HG03571 (cell line): ENCODE measurements at regions not wholly inside any gene's neighbourhood (a gene's known extent, or its start where the extent isn't known, plus 50 kb on each side); places are given as distances from the start of the nearest gene placed in this dataset.
"Not testable (repeated sequence)": the region's sequence is repeated elsewhere in the genome, so short reads cannot be mapped to it uniquely, and the experiment has no call there.

Experiments used
- ATAC-seq: cut with Tn5 transposase; IDR thresholded peaks from one replicate; pipeline ENCODE4 v1.9.1; 2021; ENCODE audit not compliant: unreplicated experiment

- ATAC-seq = no peak
Observed at GRCh38 chr6:170067181-170067641, 223.7 kb downstream of the DLL1 start.

- no peak for ATAC-seq
Observed at GRCh38 chr6:170066679-170067078, 224.2 kb downstream of the DLL1 start.

- ATAC-seq = no peak
Observed at GRCh38 chr6:170063851-170064602, 226.9 kb downstream of the DLL1 start.

GRCh38 chr6:170063431-170063830, 227.4 kb downstream of the DLL1 start:
- no peak for ATAC-seq

- no peak for ATAC-seq
Observed at GRCh38 chr6:170062915-170063241, 228.0 kb downstream of the DLL1 start.

- no peak for ATAC-seq
Observed at GRCh38 chr6:170062209-170062914, 228.5 kb downstream of the DLL1 start.

- ATAC-seq = no peak
Observed at GRCh38 chr6:170058878-170059485, 231.9 kb downstream of the DLL1 start.

GRCh38 chr6:170057961-170058877, 232.7 kb downstream of the DLL1 start:
- ATAC-seq = no peak

- ATAC-seq = no peak
Observed at GRCh38 chr6:170057034-170057734, 233.7 kb downstream of the DLL1 start.

- ATAC-seq = no peak
Observed at GRCh38 chr6:170056278-170056711, 234.6 kb downstream of the DLL1 start.

GRCh38 chr6:170055797-170056196, 235.1 kb downstream of the DLL1 start:
- not testable (repeated sequence) for ATAC-seq

GRCh38 chr6:170053966-170054661, 236.8 kb downstream of the DLL1 start:
- ATAC-seq = no peak

- no peak for ATAC-seq
Observed at GRCh38 chr6:170052991-170053821, 237.7 kb downstream of the DLL1 start.

- ATAC-seq = no peak
Observed at GRCh38 chr6:170051229-170052172, 239.4 kb downstream of the DLL1 start.

- ATAC-seq = no peak
Observed at GRCh38 chr6:170050591-170051041, 240.3 kb downstream of the DLL1 start.

- ATAC-seq = no peak
Observed at GRCh38 chr6:170049641-170050561, 241.0 kb downstream of the DLL1 start.
